B cell (primary cell): ENCODE measurements at regions not wholly inside any gene's neighbourhood (a gene's known extent, or its start where the extent isn't known, plus 50 kb on each side); places are given as distances from the start of the nearest gene placed in this dataset.

Source experiments
- CTCF ChIP-seq: fragments of 200-600 bp; IDR thresholded peaks from one replicate; pipeline ENCODE4 v1.8.0; 2022; ENCODE audit warnings: antibody characterized with exemption, mild to moderate bottlenecking
- EZH2 ChIP-seq: IDR thresholded peaks from 2 replicates; pipeline ENCODE4 v1.6.1; 2012; ENCODE audit warnings: borderline replicate concordance, low read depth, mild to moderate bottlenecking, moderate library complexity, low read length; ENCODE audit not compliant: insufficient read depth, poor library complexity, severe bottlenecking

GRCh38 chr20:57921676-57922075 is 211.9 kb upstream of the PMEPA1 start:
- TF ChIP-seq CTCF (no peak), EZH2 (no peak)
